Calu3 (cell line): ENCODE measurements at regions not wholly inside any gene's neighbourhood (a gene's known extent, or its start where the extent isn't known, plus 50 kb on each side); places are given as distances from the start of the nearest gene placed in this dataset.

ENCODE experiments used
- BruUV-seq: library from RNA; stranded (reverse); fragments of 400-500 nt; replicated peaks from 2 replicates; lab custom pipeline; 2021; lab: Mats Ljungman, UMichigan
- CTCF ChIA-PET: fragments of 300-600 bp; sonication (Branson Sonifier 250); formaldehyde crosslinking; loops from one replicate; lab custom pipeline; 2022; ENCODE audit warnings: antibody characterized with exemption; lab: Charles Lee
- DNase-seq: peaks from one replicate; pipeline ENCODE4 v3.0.0; 2022
- H3K27ac Mint-ChIP-seq: one replicate; pipeline ENCODE4 v1.8.0; 2022; ENCODE audit warnings: mixed read lengths; ENCODE audit not compliant: unreplicated experiment
- H3K27me3 Mint-ChIP-seq: one replicate; pipeline ENCODE4 v1.8.0; 2022; ENCODE audit warnings: mixed read lengths; ENCODE audit not compliant: unreplicated experiment
- H3K36me3 Mint-ChIP-seq: one replicate; pipeline ENCODE4 v1.8.0; 2022; ENCODE audit warnings: mild to moderate bottlenecking, moderate library complexity, mixed read lengths; ENCODE audit not compliant: insufficient read depth, unreplicated experiment
- H3K4me1 Mint-ChIP-seq: one replicate; pipeline ENCODE4 v1.8.0; 2022; ENCODE audit warnings: mild to moderate bottlenecking, low read depth, mixed read lengths; ENCODE audit not compliant: unreplicated experiment
- H3K4me3 Mint-ChIP-seq: one replicate; pipeline ENCODE4 v1.8.0; 2022; ENCODE audit warnings: mild to moderate bottlenecking, low read depth, moderate library complexity, mixed read lengths; ENCODE audit not compliant: unreplicated experiment
- H3K9me3 Mint-ChIP-seq: one replicate; pipeline ENCODE4 v1.8.0; 2022; ENCODE audit warnings: low read depth, mixed read lengths; ENCODE audit not compliant: unreplicated experiment
- CTCF ChIP-seq: fragments of 200-600 bp; IDR thresholded peaks from one replicate; pipeline ENCODE4 v1.8.0; 2022; ENCODE audit warnings: antibody characterized with exemption; ENCODE audit not compliant: unreplicated experiment
- intact Hi-C: fragments of 100-400 bp; cut with micrococcal nuclease; formaldehyde crosslinking; loops from one replicate; pipeline ENCODE4 v1.10.0; 2022; ENCODE audit not compliant: unreplicated experiment

GRCh38 chr2:4091869-4092268 lies 388.5 kb downstream of the DCDC2C start:
- Mint-ChIP-seq H3K4me1 (no peaks in the 10 kb centered on the region), H3K36me3 (no peaks in the 10 kb centered on the region), H3K27ac (no peak overlapping the region), H3K27me3 (no peaks in the 10 kb centered on the region), H3K4me3 (no peak overlapping the region), H3K9me3 (peaks cover 31% of the 10 kb centered on the region)
- intact Hi-C loops: no loop called here
- CTCF ChIA-PET: no interaction called here
- no peak for TF ChIP-seq CTCF
- DNase-seq: no peak
- BruUV-seq: no TSS peak

- DNase-seq: no peak
- Mint-ChIP-seq H3K4me3 (no peak overlapping the region), H3K36me3 (no peaks in the 10 kb centered on the region), H3K27ac (no peak overlapping the region), H3K27me3 (no peaks in the 10 kb centered on the region), H3K9me3 (peaks cover 26% of the 10 kb centered on the region), H3K4me1 (no peaks in the 10 kb centered on the region)
- intact Hi-C loops: no loop called here
- CTCF ChIA-PET: no interaction called here
- no peak for TF ChIP-seq CTCF
- BruUV-seq: no TSS peak
Observed at GRCh38 chr2:4094743-4095142, 391.4 kb downstream of the DCDC2C start.

GRCh38 chr2:4096978-4097766 lies 393.8 kb downstream of the DCDC2C start:
- Mint-ChIP-seq H3K4me3 (no peak overlapping the region), H3K27ac (no peak overlapping the region), H3K9me3 (peaks cover 27% of the 10 kb centered on the region), H3K27me3 (no peaks in the 10 kb centered on the region), H3K4me1 (no peaks in the 10 kb centered on the region), H3K36me3 (no peaks in the 10 kb centered on the region)
- DNase-seq: no peak
- BruUV-seq: no TSS peak
- CTCF ChIA-PET: no interaction called here
- intact Hi-C loops: no loop called here
- TF ChIP-seq CTCF: no peak

- Mint-ChIP-seq H3K4me3 (no peak overlapping the region), H3K27ac (no peak overlapping the region), H3K36me3 (no peaks in the 10 kb centered on the region), H3K9me3 (peaks cover 27% of the 10 kb centered on the region), H3K27me3 (no peaks in the 10 kb centered on the region), H3K4me1 (no peaks in the 10 kb centered on the region)
- no TSS peak for BruUV-seq
- no peak for DNase-seq
- CTCF ChIA-PET: no interaction called here
- TF ChIP-seq CTCF: no peak
- intact Hi-C loops: no loop called here
Observed at GRCh38 chr2:4098137-4098536, 394.8 kb downstream of the DCDC2C start.
